C4-2B (cell line): ENCODE measurements at regions not wholly inside any gene's neighbourhood (a gene's known extent, or its start where the extent isn't known, plus 50 kb on each side); places are given as distances from the start of the nearest gene placed in this dataset.

Experiments used
- CTCF ChIP-seq: fragments of 450-650 bp; conservative IDR thresholded peaks from 2 replicates; pipeline ENCODE4 v1.5.1; 2017; ENCODE audit warnings: mild to moderate bottlenecking
- ZFX ChIP-seq: fragments of 450-650 bp; IDR thresholded peaks from 2 replicates; pipeline ENCODE4 v1.6.1; 2017

- TF ChIP-seq CTCF (peak; percentile 19; the same call in 1 of the 2 replicates), ZFX (no peak)
Measured at GRCh38 chr9:90274725-90275124, 367.9 kb downstream of the DIRAS2 start.
